ENCODE measurements at regions not wholly inside any gene's neighbourhood (a gene's known extent, or its start where the extent isn't known, plus 50 kb on each side); places are given as distances from the start of the nearest gene placed in this dataset.

GRCh38 chr3:163491714-163492113 lies 1586.6 kb downstream of the SI start:
- no peak for DNase-seq
- in situ Hi-C loops (cut with MboI; ENCODE audit: low sequenced_read_pairs in 4 of 4) = no loop called here
- no peaks in the 10 kb centered on the region for H3K36me3 ChIP-seq
- intact Hi-C loops (cut with DNase I; ENCODE audit: low total_unique reads) = no loop called here
- no peaks in the 10 kb centered on the region for H3K27me3 ChIP-seq
- no peak overlapping the region for H3K27ac ChIP-seq
- no peak for ATAC-seq
- no peaks in the 10 kb centered on the region for H3K9me3 ChIP-seq
- H3K4me1 ChIP-seq = no peaks in the 10 kb centered on the region
- TF ChIP-seq POLR2A (IDR thresholded peaks at IDR 0.05) = no peak
- TF ChIP-seq, protein P1, sequence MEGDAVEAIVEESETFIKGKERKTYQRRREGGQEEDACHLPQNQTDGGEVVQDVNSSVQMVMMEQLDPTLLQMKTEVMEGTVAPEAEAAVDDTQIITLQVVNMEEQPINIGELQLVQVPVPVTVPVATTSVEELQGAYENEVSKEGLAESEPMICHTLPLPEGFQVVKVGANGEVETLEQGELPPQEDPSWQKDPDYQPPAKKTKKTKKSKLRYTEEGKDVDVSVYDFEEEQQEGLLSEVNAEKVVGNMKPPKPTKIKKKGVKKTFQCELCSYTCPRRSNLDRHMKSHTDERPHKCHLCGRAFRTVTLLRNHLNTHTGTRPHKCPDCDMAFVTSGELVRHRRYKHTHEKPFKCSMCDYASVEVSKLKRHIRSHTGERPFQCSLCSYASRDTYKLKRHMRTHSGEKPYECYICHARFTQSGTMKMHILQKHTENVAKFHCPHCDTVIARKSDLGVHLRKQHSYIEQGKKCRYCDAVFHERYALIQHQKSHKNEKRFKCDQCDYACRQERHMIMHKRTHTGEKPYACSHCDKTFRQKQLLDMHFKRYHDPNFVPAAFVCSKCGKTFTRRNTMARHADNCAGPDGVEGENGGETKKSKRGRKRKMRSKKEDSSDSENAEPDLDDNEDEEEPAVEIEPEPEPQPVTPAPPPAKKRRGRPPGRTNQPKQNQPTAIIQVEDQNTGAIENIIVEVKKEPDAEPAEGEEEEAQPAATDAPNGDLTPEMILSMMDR (IDR thresholded peaks at IDR 0.05 in 4 of 5, conservative IDR thresholded peaks at IDR 0.05 in 1 of 5) = no peak
- H3K4me3 ChIP-seq = no peak overlapping the region

DNA sequence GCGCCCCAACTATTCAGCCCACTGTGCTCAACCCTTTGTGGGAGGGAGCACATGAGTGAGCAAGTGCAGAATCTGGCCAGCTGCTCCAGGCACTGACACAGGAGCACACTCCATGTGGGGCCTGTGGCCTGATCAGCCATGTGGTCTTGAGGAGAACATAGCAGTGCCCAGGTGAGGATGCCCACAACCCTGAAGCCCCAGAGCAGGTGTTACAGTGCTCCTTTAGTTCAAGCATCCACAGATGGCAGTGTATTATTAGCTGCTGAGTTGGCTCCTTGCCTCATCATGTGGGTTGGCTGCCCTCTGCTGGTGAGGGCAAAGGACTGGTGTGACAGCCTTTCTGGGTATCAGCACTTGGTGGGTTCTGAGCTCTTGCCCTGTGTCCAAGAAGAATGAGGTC lies 1588.2 kb downstream of the SI start:
- no peak for TF ChIP-seq POLR2A (IDR thresholded peaks at IDR 0.05)
- TF ChIP-seq, protein P1 (IDR thresholded peaks at IDR 0.05 in 4 of 5, conservative IDR thresholded peaks at IDR 0.05 in 1 of 5) = no peak
- in situ Hi-C loops (cut with MboI; ENCODE audit: low sequenced_read_pairs in 4 of 4) = no loop called here
- ATAC-seq = no peak
- no peak for DNase-seq
- Histone ChIP-seq H3K4me3 (no peak overlapping the region), H3K36me3 (no peaks in the 10 kb centered on the region), H3K9me3 (no peaks in the 10 kb centered on the region), H3K27me3 (no peaks in the 10 kb centered on the region), H3K27ac (no peak overlapping the region), H3K4me1 (no peaks in the 10 kb centered on the region)
- intact Hi-C loops (cut with DNase I; ENCODE audit: low total_unique reads) = no loop called here

DNA sequence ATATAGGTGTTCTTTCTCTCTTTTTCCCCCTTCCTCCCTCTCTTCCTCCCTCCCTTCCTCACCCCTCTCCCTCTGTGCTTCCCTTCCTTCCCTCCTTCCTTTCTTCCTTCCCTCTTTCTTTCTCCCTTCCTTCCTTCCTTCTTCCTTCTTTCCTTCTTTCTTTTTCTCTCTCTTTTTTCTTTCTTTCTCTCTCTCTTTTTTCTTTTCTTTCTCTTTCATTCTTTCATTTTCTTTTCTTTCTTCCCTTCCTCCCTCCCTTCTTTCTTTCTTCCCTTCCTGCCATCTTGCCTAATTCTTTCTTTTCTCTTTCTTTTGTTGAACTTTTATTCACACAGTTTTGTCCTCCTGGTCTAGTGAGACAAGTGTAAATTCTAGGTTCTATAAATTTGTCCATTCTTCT lies 1595.6 kb downstream of the SI start:
- TF ChIP-seq, protein P1 (IDR thresholded peaks at IDR 0.05 in 4 of 5, conservative IDR thresholded peaks at IDR 0.05 in 1 of 5) = no peak
- no peak for TF ChIP-seq POLR2A (IDR thresholded peaks at IDR 0.05)
- no peak for DNase-seq
- no peaks in the 10 kb centered on the region for H3K4me1 ChIP-seq
- no peaks in the 10 kb centered on the region for H3K36me3 ChIP-seq
- no peak overlapping the region for H3K27ac ChIP-seq
- no peaks in the 10 kb centered on the region for H3K9me3 ChIP-seq
- in situ Hi-C loops (cut with MboI; ENCODE audit: low sequenced_read_pairs in 4 of 4) (no loop called here), intact Hi-C loops (cut with DNase I; ENCODE audit: low total_unique reads) (no loop called here)
- no peak for ATAC-seq
- no peak overlapping the region for H3K4me3 ChIP-seq
- no peaks in the 10 kb centered on the region for H3K27me3 ChIP-seq

DNA sequence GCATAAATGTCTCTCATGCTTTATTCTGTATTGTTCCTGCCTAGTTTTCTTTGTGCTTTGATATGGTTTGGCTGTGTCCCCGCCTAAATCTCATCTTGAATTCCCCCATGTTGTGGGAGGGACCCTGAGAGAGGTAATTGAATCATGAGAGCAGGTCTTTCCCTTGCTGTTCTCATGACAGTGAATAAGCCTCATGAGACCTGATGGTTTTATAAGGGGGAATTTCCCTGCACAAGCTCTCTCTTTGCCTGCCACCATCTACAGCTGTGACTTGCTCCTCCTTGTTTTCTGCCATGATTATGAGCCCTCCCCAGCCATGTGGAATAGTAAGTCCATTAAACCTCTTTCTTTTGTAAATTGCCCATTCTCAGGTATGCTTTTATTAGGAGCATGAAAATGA lies 1596.6 kb downstream of the SI start:
- no peaks in the 10 kb centered on the region for H3K9me3 ChIP-seq
- no peak overlapping the region for H3K27ac ChIP-seq
- TF ChIP-seq, protein P1 (IDR thresholded peaks at IDR 0.05 in 4 of 5, conservative IDR thresholded peaks at IDR 0.05 in 1 of 5) = no peak
- TF ChIP-seq POLR2A (IDR thresholded peaks at IDR 0.05) = no peak
- intact Hi-C loops (cut with DNase I; ENCODE audit: low total_unique reads) = no loop called here
- H3K4me3 ChIP-seq = no peak overlapping the region
- no peaks in the 10 kb centered on the region for H3K27me3 ChIP-seq
- no peaks in the 10 kb centered on the region for H3K4me1 ChIP-seq
- H3K36me3 ChIP-seq = no peaks in the 10 kb centered on the region
- no peak for ATAC-seq
- no peak for DNase-seq
- in situ Hi-C loops (cut with MboI; ENCODE audit: low sequenced_read_pairs in 4 of 4) = no loop called here

DNA sequence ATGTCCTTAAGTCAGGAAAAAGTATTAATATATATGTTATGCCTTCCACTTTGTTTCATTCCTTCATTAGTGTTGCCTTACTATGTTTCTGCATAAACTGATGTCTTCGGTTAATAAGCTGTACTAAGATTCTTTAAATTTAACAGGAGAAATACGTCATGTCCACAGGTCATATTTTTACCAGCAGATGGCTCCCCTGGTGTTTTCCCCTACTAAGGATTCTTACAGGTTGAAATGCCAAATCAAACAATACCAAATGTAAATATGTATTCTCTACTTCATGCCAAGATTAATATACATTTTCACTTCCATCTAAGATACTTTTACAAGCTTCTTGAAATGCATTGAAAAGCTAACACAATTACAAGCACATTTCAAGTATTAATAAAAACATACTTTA lies 1602.1 kb downstream of the SI start:
- Histone ChIP-seq H3K36me3 (no peaks in the 10 kb centered on the region), H3K27ac (no peak overlapping the region), H3K4me3 (no peak overlapping the region), H3K9me3 (no peaks in the 10 kb centered on the region), H3K4me1 (no peaks in the 10 kb centered on the region), H3K27me3 (no peaks in the 10 kb centered on the region)
- DNase-seq = no peak
- ATAC-seq = no peak
- in situ Hi-C loops (cut with MboI; ENCODE audit: low sequenced_read_pairs in 4 of 4) = no loop called here
- TF ChIP-seq, protein P1 (IDR thresholded peaks at IDR 0.05 in 4 of 5, conservative IDR thresholded peaks at IDR 0.05 in 1 of 5) = no peak
- no peak for TF ChIP-seq POLR2A (IDR thresholded peaks at IDR 0.05)
- intact Hi-C loops (cut with DNase I; ENCODE audit: low total_unique reads) = no loop called here

Data from gastrocnemius medialis (tissue), 4 donors.